OCI-LY1 (cell line): ENCODE measurements at regions not wholly inside any gene's neighbourhood (a gene's known extent, or its start where the extent isn't known, plus 50 kb on each side); places are given as distances from the start of the nearest gene placed in this dataset.

Experiments
- H2AFZ ChIP-seq: fragments of 200-600 bp; sonication (generic), shearing (Covaris generic); 2 replicates; pipeline ENCODE4 v1.6.0; 2014; ENCODE audit warnings: antibody characterized with exemption, mild to moderate bottlenecking, low read length
- H3F3A ChIP-seq: fragments of 200-600 bp; sonication (generic), shearing (Covaris generic); 2 replicates; pipeline ENCODE4 v1.6.0; 2014; ENCODE audit warnings: mild to moderate bottlenecking, antibody characterized with exemption, low read length, moderate library complexity; ENCODE audit not compliant: insufficient read depth
- H3K27ac ChIP-seq: fragments of 200-600 bp; sonication (generic); 2 replicates; pipeline ENCODE4 v1.5.1; 2014; ENCODE audit warnings: low read length, mixed run types, mild to moderate bottlenecking, low read depth; ENCODE audit not compliant: poor library complexity, severe bottlenecking
- H3K27me3 ChIP-seq: fragments of 200-600 bp; sonication (generic); 2 replicates; pipeline ENCODE4 v1.6.0; 2014; ENCODE audit warnings: antibody characterized with exemption, mild to moderate bottlenecking, low read length, moderate library complexity; ENCODE audit not compliant: insufficient read depth
- H3K36me3 ChIP-seq: fragments of 200-600 bp; sonication (generic); 2 replicates; pipeline ENCODE4 v1.6.1; 2014; ENCODE audit warnings: mild to moderate bottlenecking, antibody characterized with exemption, low read length, moderate library complexity, mixed read lengths; ENCODE audit not compliant: insufficient read depth
- H3K4me1 ChIP-seq: fragments of 200-600 bp; sonication (generic); 2 replicates; pipeline ENCODE4 v1.5.1; 2014; ENCODE audit warnings: mild to moderate bottlenecking, low read length, moderate library complexity; ENCODE audit not compliant: insufficient read depth, severe bottlenecking
- H3K4me2 ChIP-seq: fragments of 200-600 bp; sonication (generic), shearing (Covaris generic); 2 replicates; pipeline ENCODE4 v1.6.1; 2014; ENCODE audit warnings: low read length
- H3K4me3 ChIP-seq: fragments of 200-600 bp; sonication (generic); 2 replicates; pipeline ENCODE4 v1.5.1; 2014; ENCODE audit warnings: low read length, low read depth, mild to moderate bottlenecking, mixed read lengths; ENCODE audit not compliant: poor library complexity, severe bottlenecking
- H3K79me2 ChIP-seq: fragments of 200-600 bp; shearing (Covaris generic); 2 replicates; pipeline ENCODE4 v1.6.1; 2016; ENCODE audit warnings: mixed run types, low read length, mixed read lengths; ENCODE audit not compliant: insufficient read depth
- H3K9ac ChIP-seq: fragments of 200-600 bp; sonication (generic), shearing (Covaris generic); 2 replicates; pipeline ENCODE4 v1.6.1; 2014; ENCODE audit warnings: mild to moderate bottlenecking, low read length, mixed read lengths
- H3K9me2 ChIP-seq: fragments of 200-600 bp; sonication (generic), shearing (Covaris generic); 2 replicates; pipeline ENCODE4 v1.6.1; 2014; ENCODE audit warnings: low read depth, mild to moderate bottlenecking, low read length, mixed read lengths
- H3K9me3 ChIP-seq: fragments of 200-600 bp; shearing (Covaris generic); 2 replicates; pipeline ENCODE4 v1.6.1; 2014; ENCODE audit warnings: low read length, mixed read lengths
- H4K20me1 ChIP-seq: fragments of 200-600 bp; sonication (generic), shearing (Covaris generic); 2 replicates; pipeline ENCODE4 v1.6.0; 2016; ENCODE audit warnings: mild to moderate bottlenecking, low read length; ENCODE audit not compliant: insufficient read depth
- CTCF ChIP-seq: fragments of 200-600 bp; sonication (generic), shearing (Covaris generic); IDR thresholded peaks from 2 replicates; pipeline ENCODE4 v1.5.1; 2017; ENCODE audit warnings: mild to moderate bottlenecking, antibody characterized with exemption, low read length, moderate library complexity, mixed read lengths
- EZH2 ChIP-seq: fragments of 200-600 bp; sonication (generic), shearing (Covaris generic); IDR thresholded peaks from 2 replicates; pipeline ENCODE4 v1.8.0; 2017; ENCODE audit warnings: borderline replicate concordance, mixed run types, mild to moderate bottlenecking, antibody characterized with exemption, low read length, moderate library complexity, mixed read lengths

GRCh38 chr17:13761038-13761603, 159.4 kb upstream of the HS3ST3A1 start:
- Histone ChIP-seq H3K4me1 (no peaks in the 10 kb centered on the region), H3K4me3 (no peak overlapping the region), H3K79me2 (no peaks in the 10 kb centered on the region), H3K9ac (no peak overlapping the region), H3K36me3 (no peaks in the 10 kb centered on the region), H2AFZ (no peak overlapping the region), H3K27me3 (no peaks in the 10 kb centered on the region), H3K4me2 (no peak overlapping the region), H3F3A (no peaks in the 10 kb centered on the region), H3K9me2 (no peaks in the 10 kb centered on the region), H4K20me1 (no peaks in the 10 kb centered on the region), H3K9me3 (no peaks in the 10 kb centered on the region), H3K27ac (no peak overlapping the region)
- TF ChIP-seq CTCF (no peak), EZH2 (no peak)

GRCh38 chr17:13765701-13766100, 164.0 kb upstream of the HS3ST3A1 start:
- no peaks in the 10 kb centered on the region for H3K9me2 ChIP-seq

GRCh38 chr17:13770702-13771101, 169.0 kb upstream of the HS3ST3A1 start:
- no peak overlapping the region for H2AFZ ChIP-seq
- H3K9me3 ChIP-seq: no peaks in the 10 kb centered on the region
- TF ChIP-seq CTCF: no peak
- no peak for TF ChIP-seq EZH2
- no peaks in the 10 kb centered on the region for H3K27me3 ChIP-seq
- no peaks in the 10 kb centered on the region for H4K20me1 ChIP-seq
- no peak overlapping the region for H3K4me3 ChIP-seq
- H3K9ac ChIP-seq: no peak overlapping the region
- H3K4me2 ChIP-seq: no peak overlapping the region
- no peaks in the 10 kb centered on the region for H3K79me2 ChIP-seq
- H3K4me1 ChIP-seq: no peaks in the 10 kb centered on the region
- H3K36me3 ChIP-seq: no peaks in the 10 kb centered on the region
- H3K27ac ChIP-seq: no peak overlapping the region
- H3F3A ChIP-seq: no peaks in the 10 kb centered on the region
- no peaks in the 10 kb centered on the region for H3K9me2 ChIP-seq

More at GRCh38 chr17:13765701-13766100, 164.0 kb upstream of the HS3ST3A1 start:
- Histone ChIP-seq H2AFZ (no peak overlapping the region), H3K4me1 (no peaks in the 10 kb centered on the region), H3K9me3 (no peaks in the 10 kb centered on the region), H3K4me2 (no peak overlapping the region), H3K27ac (no peak overlapping the region), H3K27me3 (no peaks in the 10 kb centered on the region), H3K36me3 (no peaks in the 10 kb centered on the region), H3F3A (no peaks in the 10 kb centered on the region), H3K4me3 (no peak overlapping the region), H3K79me2 (no peaks in the 10 kb centered on the region), H3K9ac (no peak overlapping the region), H4K20me1 (no peaks in the 10 kb centered on the region)
- TF ChIP-seq EZH2 (no peak), CTCF (no peak)
